ENCODE measurements at regions not wholly inside any gene's neighbourhood (a gene's known extent, or its start where the extent isn't known, plus 50 kb on each side); places are given as distances from the start of the nearest gene placed in this dataset.
"Not testable (repeated sequence)": the region's sequence is repeated elsewhere in the genome, so short reads cannot be mapped to it uniquely, and the experiment has no call there.

GRCh38 chr14:88064841-88065240 is 59.9 kb downstream of the GPR65 start:
- DNase-seq: no peak

DNA sequence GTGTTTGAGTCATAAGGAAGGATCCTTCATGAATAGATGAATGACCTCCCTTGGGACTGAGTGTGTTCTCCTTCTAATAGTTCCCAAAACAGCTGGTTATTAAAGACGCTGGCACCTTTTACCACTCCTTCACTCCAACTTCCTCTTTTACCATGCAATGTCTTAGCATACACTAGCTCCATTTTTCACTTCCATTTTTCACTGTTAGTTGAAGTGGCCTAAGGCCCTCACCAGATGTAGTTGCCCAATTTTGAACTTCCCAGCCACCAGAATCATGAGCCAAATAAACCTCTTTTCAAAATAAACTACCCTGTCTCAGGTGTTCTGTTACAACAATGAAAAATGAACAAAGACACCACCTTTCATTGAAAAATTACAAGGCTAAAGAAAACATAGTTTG is 64.7 kb downstream of the GPR65 start:
- DNase-seq: peak; percentile 48

DNA sequence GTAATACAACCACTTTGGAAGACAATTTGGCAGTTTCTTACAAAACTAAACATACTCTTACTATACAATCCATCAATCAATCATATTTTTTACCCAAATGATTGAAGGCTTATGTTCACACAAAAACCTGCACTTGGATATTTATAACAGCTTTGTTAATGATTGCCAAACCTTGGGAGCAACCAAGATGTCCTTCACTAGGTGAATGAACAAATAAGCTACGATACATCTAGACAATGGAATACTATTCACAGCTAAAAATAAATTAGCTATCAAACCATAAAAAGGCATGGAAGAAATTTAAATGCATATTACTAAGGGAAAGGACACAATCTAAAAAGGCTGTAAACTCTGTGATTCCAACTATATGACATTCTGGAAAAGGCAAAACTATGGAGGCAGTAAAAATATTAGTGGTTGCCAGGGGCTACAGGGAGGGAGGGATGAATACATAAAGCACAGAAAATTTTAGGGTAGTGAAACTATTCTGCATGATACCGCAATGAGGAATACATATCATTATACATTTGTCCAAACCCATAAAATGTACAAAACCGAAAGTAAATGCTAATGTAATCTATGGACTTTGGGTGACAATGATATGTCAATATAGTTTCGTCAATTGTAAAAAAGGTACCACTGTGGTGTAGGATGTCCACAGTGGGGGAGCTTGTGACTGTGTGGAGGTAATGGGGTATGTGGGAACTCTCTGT is 70.5 kb downstream of the GPR65 start:
- DNase-seq: peak; percentile 57

- DNase-seq: no peak
These were observed 73.6 kb downstream of the GPR65 start for GRCh38 chr14:88078525-88078924.

DNA sequence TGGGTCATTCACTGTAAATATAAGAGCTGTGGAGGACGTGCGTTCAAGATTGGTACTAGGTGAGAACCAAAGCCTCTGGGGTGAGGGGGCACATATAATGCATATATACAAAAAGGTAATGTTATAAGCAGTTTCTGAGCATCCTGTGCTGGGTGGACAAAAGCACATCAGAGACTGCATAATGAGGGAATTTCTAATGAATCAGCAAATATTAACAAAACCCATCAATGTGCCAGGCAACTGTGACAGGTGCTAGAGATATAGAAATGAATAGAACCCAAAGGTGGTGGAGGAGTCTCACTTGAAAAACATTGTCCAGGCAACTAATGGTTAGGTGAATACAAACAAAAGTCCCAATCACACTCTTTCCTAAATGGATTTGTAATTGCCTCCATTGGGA is 74.7 kb downstream of the GPR65 start:
- DNase-seq: no peak

- DNase-seq: no peak
These were observed 80.8 kb downstream of the GPR65 start for GRCh38 chr14:88085736-88086135.

DNA sequence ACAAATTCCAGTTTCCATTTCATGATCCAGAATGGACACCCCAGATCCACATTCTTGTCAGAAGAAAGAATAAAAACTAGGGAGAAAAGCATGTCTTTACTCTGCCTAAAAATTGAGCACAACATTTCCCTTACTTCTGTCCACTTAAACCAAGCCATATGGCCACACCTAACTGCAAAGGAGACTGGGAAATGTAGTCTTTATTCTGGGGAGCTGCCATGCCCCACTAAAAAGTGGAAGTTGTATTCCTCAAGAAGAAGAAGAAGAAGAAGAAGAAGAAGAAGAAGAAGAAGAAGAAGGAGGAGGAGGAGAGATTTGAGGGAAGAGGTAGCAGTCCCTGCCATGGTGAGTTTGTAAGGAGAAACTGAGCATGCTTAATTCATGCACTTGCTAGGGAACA is 84.5 kb downstream of the GPR65 start:
- no peak for DNase-seq

DNA sequence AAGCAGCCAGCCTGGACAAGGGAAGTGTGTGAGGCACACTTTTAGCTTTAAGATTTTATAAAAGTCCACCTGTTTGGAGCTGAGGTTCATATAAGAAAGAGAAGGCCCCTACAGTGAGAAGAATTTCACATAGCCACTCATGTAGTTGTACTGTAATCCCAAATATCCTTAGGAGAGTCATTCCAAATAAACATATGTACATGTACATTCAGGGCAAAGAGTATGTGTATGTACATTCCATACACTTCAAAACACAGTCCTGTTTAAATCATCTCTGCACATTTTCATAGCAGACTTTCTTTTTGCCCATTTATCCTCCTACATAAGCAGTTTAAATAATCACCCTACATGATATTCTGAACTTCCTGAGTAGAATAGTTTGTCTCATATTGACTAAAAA is 87.6 kb downstream of the GPR65 start:
- DNase-seq: no peak

DNA sequence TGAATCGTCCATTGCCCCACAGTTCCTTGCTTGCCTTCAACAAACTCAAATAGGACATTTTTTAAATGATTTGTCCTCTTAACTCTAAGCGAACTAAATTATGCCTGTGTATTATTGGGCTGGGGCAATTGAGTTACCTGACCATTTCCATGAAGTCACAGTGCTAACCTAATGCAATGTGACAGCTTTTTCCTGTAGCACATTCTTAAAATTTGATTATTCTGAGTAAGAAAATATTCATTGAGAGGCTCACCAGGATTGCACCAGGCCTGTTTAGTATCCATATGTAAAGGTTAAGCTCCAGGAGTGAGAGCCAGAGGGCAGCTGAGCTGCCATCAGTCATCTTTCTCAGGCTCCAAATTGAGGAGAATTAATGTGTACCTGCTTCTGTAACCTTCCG is 90.9 kb downstream of the GPR65 start:
- DNase-seq: no peak

DNA sequence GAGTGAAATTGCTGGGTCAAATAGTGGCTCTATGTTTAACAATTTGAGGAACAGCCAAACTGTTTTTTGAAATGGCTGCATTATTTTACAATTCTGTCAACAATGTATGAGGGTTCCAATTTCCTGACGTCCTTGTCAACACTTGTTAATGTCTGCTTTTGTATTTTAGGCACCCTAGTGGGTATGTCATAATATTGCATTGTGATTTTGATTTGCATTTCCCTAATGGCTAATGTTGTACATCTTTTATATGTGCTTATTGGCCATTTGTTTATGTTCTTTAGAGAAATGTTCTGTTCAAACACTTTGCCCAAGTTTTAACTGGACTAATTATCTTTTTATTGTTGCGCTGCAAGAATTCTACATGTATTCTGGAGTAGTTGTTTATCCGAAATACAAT is 93.2 kb downstream of the GPR65 start:
- no peak for DNase-seq

DNA sequence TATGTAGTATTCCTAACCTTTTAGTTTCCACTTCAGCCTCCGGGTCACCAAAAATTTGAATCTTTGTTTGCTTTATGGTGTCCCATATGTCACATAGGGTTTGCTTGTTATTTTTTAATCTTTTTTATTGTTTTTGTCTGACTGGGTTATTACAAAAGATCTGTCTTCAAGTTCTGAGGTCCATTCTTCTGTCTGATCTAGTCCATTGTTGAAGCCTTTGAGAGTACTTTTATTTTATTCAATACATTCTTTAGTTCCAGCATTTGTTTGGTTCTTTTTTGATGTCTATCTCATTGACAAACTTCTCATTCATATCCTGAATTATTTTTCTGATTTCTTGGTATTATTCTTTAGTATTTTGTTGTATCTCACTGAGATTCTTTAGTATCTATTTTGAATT is 99.8 kb downstream of the GPR65 start:
- DNase-seq: no peak

DNA sequence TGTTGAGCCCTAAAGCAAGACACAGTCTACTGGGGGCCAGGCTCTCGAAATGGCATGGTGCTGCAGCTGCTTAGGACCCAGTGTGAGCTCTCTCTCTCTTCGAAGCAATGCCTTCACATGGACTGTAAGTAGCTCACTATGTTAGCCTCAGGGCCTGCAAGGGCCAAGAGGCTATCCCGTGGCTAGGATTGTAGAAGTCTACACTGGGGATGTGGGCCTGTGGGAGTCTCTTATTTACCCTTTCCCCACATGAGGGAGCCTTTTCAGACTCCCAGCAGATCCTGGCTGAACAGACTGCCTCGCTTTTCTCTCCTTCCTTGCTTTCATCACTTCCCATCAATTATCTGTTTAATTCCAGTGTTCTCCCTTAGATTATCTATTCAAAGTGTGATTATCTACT is 101.4 kb downstream of the GPR65 start:
- no peak for DNase-seq

- DNase-seq: not testable (repeated sequence)
These were observed 122.7 kb downstream of the GPR65 start for GRCh38 chr14:88127669-88128068.

GRCh38 chr14:88128816-88129215 is 123.9 kb downstream of the GPR65 start:
- DNase-seq: peak; percentile 28

GRCh38 chr14:88129306-88130056 is 124.5 kb downstream of the GPR65 start:
- DNase-seq: peak; percentile 89

- no peak for DNase-seq
These were observed 125.1 kb downstream of the GPR65 start for GRCh38 chr14:88130057-88130432.

All from suppressor macrophage treated with lipopolysaccharide for 4 hours (primary cell).